OCI-LY1 (cell line): ENCODE measurements at regions not wholly inside any gene's neighbourhood (a gene's known extent, or its start where the extent isn't known, plus 50 kb on each side); places are given as distances from the start of the nearest gene placed in this dataset.

ENCODE experiments used
- H2AFZ ChIP-seq: fragments of 200-600 bp; sonication (generic), shearing (Covaris generic); 2 replicates; pipeline ENCODE4 v1.6.0; 2014; ENCODE audit warnings: antibody characterized with exemption, mild to moderate bottlenecking, low read length
- H3F3A ChIP-seq: fragments of 200-600 bp; sonication (generic), shearing (Covaris generic); 2 replicates; pipeline ENCODE4 v1.6.0; 2014; ENCODE audit warnings: mild to moderate bottlenecking, antibody characterized with exemption, low read length, moderate library complexity; ENCODE audit not compliant: insufficient read depth
- H3K27ac ChIP-seq: fragments of 200-600 bp; sonication (generic); 2 replicates; pipeline ENCODE4 v1.5.1; 2014; ENCODE audit warnings: low read length, mixed run types, mild to moderate bottlenecking, low read depth; ENCODE audit not compliant: poor library complexity, severe bottlenecking
- H3K27me3 ChIP-seq: fragments of 200-600 bp; sonication (generic); 2 replicates; pipeline ENCODE4 v1.6.0; 2014; ENCODE audit warnings: antibody characterized with exemption, mild to moderate bottlenecking, low read length, moderate library complexity; ENCODE audit not compliant: insufficient read depth
- H3K36me3 ChIP-seq: fragments of 200-600 bp; sonication (generic); 2 replicates; pipeline ENCODE4 v1.6.1; 2014; ENCODE audit warnings: mild to moderate bottlenecking, antibody characterized with exemption, low read length, moderate library complexity, mixed read lengths; ENCODE audit not compliant: insufficient read depth
- H3K4me1 ChIP-seq: fragments of 200-600 bp; sonication (generic); 2 replicates; pipeline ENCODE4 v1.5.1; 2014; ENCODE audit warnings: mild to moderate bottlenecking, low read length, moderate library complexity; ENCODE audit not compliant: insufficient read depth, severe bottlenecking
- H3K4me2 ChIP-seq: fragments of 200-600 bp; sonication (generic), shearing (Covaris generic); 2 replicates; pipeline ENCODE4 v1.6.1; 2014; ENCODE audit warnings: low read length
- H3K4me3 ChIP-seq: fragments of 200-600 bp; sonication (generic); 2 replicates; pipeline ENCODE4 v1.5.1; 2014; ENCODE audit warnings: low read length, low read depth, mild to moderate bottlenecking, mixed read lengths; ENCODE audit not compliant: poor library complexity, severe bottlenecking
- H3K79me2 ChIP-seq: fragments of 200-600 bp; shearing (Covaris generic); 2 replicates; pipeline ENCODE4 v1.6.1; 2016; ENCODE audit warnings: mixed run types, low read length, mixed read lengths; ENCODE audit not compliant: insufficient read depth
- H3K9ac ChIP-seq: fragments of 200-600 bp; sonication (generic), shearing (Covaris generic); 2 replicates; pipeline ENCODE4 v1.6.1; 2014; ENCODE audit warnings: mild to moderate bottlenecking, low read length, mixed read lengths
- H3K9me2 ChIP-seq: fragments of 200-600 bp; sonication (generic), shearing (Covaris generic); 2 replicates; pipeline ENCODE4 v1.6.1; 2014; ENCODE audit warnings: low read depth, mild to moderate bottlenecking, low read length, mixed read lengths
- H3K9me3 ChIP-seq: fragments of 200-600 bp; shearing (Covaris generic); 2 replicates; pipeline ENCODE4 v1.6.1; 2014; ENCODE audit warnings: low read length, mixed read lengths
- H4K20me1 ChIP-seq: fragments of 200-600 bp; sonication (generic), shearing (Covaris generic); 2 replicates; pipeline ENCODE4 v1.6.0; 2016; ENCODE audit warnings: mild to moderate bottlenecking, low read length; ENCODE audit not compliant: insufficient read depth
- EZH2 ChIP-seq: fragments of 200-600 bp; sonication (generic), shearing (Covaris generic); IDR thresholded peaks from 2 replicates; pipeline ENCODE4 v1.8.0; 2017; ENCODE audit warnings: borderline replicate concordance, mixed run types, mild to moderate bottlenecking, antibody characterized with exemption, low read length, moderate library complexity, mixed read lengths
- TF ChIP-seq, protein P1 (sequence below): fragments of 200-600 bp; sonication (generic), shearing (Covaris generic); IDR thresholded peaks from 2 replicates; pipeline ENCODE4 v1.5.1; 2017; ENCODE audit warnings: mild to moderate bottlenecking, antibody characterized with exemption, low read length, moderate library complexity, mixed read lengths

- Histone ChIP-seq H3K36me3 (no peaks in the 10 kb centered on the region), H3K4me1 (no peaks in the 10 kb centered on the region), H3K27ac (no peak overlapping the region), H3K27me3 (0 out of 2 replicates have a peak, but pooled peaks cover 5% of the 10 kb centered on the region), H3K79me2 (no peaks in the 10 kb centered on the region), H3K4me3 (no peak overlapping the region), H3K9me2 (no peaks in the 10 kb centered on the region), H2AFZ (no peak overlapping the region), H4K20me1 (no peaks in the 10 kb centered on the region), H3K4me2 (no peak overlapping the region), H3F3A (no peaks in the 10 kb centered on the region), H3K9me3 (0 out of 2 replicates have a peak, but pooled peaks cover 4% of the 10 kb centered on the region), H3K9ac (no peak overlapping the region)
- TF ChIP-seq, protein P1, sequence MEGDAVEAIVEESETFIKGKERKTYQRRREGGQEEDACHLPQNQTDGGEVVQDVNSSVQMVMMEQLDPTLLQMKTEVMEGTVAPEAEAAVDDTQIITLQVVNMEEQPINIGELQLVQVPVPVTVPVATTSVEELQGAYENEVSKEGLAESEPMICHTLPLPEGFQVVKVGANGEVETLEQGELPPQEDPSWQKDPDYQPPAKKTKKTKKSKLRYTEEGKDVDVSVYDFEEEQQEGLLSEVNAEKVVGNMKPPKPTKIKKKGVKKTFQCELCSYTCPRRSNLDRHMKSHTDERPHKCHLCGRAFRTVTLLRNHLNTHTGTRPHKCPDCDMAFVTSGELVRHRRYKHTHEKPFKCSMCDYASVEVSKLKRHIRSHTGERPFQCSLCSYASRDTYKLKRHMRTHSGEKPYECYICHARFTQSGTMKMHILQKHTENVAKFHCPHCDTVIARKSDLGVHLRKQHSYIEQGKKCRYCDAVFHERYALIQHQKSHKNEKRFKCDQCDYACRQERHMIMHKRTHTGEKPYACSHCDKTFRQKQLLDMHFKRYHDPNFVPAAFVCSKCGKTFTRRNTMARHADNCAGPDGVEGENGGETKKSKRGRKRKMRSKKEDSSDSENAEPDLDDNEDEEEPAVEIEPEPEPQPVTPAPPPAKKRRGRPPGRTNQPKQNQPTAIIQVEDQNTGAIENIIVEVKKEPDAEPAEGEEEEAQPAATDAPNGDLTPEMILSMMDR: no peak
- no peak for TF ChIP-seq EZH2
Observed at GRCh38 chr3:193955719-193956118, 180.2 kb upstream of the HES1 start.

DNA sequence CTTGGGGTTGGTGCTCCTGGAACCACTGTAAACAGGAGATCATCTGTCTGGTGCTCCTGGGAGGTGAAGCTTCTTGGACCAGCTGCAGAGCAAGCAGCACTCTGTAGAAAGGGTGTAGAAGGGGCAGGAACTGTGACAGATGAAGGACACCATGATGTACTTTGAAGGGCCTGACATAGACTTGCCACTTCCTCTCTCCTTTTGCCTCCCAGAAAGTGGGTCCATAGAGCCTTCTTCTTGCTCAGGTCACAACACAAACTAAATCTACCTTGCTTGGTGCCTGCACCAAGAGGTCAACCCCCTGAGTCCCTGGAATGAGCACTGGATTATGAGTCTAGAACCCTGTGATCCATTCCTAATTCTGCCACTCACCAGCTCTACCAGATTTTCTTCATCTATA, 176.1 kb upstream of the HES1 start:
- Histone ChIP-seq H3K4me2 (no peak overlapping the region), H4K20me1 (no peaks in the 10 kb centered on the region), H3K4me3 (no peak overlapping the region), H3K36me3 (no peaks in the 10 kb centered on the region), H3F3A (no peaks in the 10 kb centered on the region), H3K79me2 (no peaks in the 10 kb centered on the region), H3K9me3 (0 out of 2 replicates have a peak, but pooled peaks cover under 1% of the 10 kb centered on the region), H2AFZ (no peak overlapping the region), H3K9me2 (no peaks in the 10 kb centered on the region), H3K9ac (no peak overlapping the region), H3K4me1 (no peaks in the 10 kb centered on the region), H3K27me3 (0 out of 2 replicates have a peak, but pooled peaks cover 5% of the 10 kb centered on the region), H3K27ac (no peak overlapping the region)
- TF ChIP-seq EZH2: no peak
- TF ChIP-seq, protein P1: no peak

DNA sequence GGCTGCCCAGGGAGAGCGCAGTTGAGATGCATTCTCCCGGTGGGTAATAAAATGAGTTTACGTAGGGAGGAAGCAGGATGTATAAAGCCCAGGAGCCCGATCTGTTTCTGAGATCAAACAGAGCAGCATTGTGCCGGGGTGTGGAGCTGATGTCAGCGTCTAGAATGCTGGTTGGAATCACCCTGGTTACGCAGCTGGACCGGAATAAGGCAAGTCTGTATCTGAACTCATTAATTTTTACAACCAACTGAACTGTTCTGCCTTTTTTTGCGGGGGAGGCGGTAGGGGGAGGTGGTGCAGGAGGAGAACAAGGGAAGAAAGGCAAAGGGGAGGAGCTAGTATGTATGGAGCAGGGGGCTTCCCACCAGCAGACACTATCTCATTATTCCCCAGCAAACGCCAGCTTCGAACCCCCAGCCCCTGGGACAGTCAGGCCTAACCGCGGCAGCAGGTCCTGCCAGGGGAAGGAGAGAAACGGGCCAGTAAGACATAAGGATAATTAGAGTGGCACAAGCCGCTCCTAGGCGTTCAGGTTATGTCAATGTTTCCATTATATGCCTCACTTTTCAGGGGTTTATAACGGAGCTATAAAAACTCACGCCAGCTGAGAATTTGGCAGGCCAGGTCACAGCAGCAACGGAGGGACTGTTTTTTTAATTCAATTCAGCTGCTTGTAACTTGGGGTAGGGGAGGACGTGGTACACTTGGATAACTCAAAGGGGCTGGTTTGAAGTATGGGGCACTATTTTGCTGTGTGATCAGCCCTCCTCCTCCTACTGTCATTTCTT, 175.3 kb upstream of the HES1 start:
- TF ChIP-seq, protein P1: no peak
- no peak for TF ChIP-seq EZH2
- Histone ChIP-seq H3K9me3 (no peaks in the 10 kb centered on the region), H3K9me2 (no peaks in the 10 kb centered on the region), H3K27me3 (0 out of 2 replicates have a peak, but pooled peaks cover 5% of the 10 kb centered on the region), H3K79me2 (no peaks in the 10 kb centered on the region), H3K9ac (no peak overlapping the region), H3K4me3 (no peak overlapping the region), H3K36me3 (no peaks in the 10 kb centered on the region), H4K20me1 (no peaks in the 10 kb centered on the region), H3K4me2 (no peak overlapping the region), H3K27ac (no peak overlapping the region), H3F3A (no peaks in the 10 kb centered on the region), H2AFZ (no peak overlapping the region), H3K4me1 (no peaks in the 10 kb centered on the region)
